ENCODE measurements at regions not wholly inside any gene's neighbourhood (a gene's known extent, or its start where the extent isn't known, plus 50 kb on each side); places are given as distances from the start of the nearest gene placed in this dataset.
"Not testable (repeated sequence)": the region's sequence is repeated elsewhere in the genome, so short reads cannot be mapped to it uniquely, and the experiment has no call there.

DNA sequence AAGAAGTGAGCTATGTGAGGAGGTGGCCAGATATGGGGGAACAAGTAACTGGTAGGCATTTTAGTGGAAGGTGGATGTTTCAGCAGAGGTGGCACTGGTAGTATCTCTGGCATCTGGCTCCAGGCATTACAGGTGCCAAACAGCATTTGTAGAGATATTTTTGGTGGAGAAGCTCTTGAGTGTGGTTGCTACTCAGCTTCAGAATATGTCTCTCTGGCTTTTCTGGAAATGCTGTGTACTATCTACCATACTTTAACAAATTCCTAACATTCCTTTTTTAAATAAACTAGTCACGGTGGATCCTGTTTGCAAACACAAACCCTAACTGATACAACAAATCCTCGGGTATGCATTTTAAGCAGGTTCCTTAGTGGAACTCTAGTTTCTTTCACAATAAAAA lies 128.0 kb downstream of the BARX2 start:
- DNase-seq (ENCODE audit: low read depth in 2 of 2): no peak

DNA sequence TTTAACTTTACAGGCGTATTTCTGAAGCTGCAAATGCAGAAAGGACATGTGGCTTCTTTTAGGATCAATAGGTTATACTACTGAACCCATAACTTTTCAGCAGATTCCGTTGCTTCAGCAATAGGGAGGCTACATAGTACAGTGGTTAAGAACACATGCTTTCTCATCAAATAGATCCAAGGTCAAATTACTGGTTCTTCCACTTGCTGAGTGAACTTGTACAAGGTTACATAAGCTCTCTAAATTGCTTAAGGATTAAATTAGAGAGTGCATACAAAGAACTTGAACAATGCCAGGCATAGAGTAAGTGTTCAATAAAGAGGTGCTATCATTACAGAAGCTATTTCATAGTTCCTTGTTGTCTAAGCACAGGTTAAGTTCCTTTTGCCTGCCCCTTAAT lies 129.6 kb downstream of the BARX2 start:
- DNase-seq (ENCODE audit: low read depth in 2 of 2): no peak

DNA sequence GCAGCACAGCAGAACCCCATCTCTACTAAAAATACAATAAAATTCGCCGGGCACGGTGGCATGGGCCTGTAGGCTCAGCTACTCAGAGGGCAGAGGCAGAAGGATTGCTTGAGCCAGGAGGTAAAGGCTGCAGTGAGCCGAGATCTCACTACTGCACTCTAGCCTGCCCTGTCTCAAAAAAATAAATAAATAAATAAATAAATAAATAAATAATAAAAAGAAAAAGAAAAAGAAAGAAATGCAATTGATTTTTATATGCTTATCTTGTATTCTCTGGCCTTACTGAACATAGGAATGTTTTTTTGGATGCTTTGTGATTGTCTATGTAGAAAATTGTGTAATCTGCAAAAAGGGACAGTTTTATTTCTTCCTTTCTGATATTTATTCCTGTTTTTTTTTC lies 132.5 kb downstream of the BARX2 start:
- no peak for DNase-seq (ENCODE audit: low read depth in 2 of 2)

DNA sequence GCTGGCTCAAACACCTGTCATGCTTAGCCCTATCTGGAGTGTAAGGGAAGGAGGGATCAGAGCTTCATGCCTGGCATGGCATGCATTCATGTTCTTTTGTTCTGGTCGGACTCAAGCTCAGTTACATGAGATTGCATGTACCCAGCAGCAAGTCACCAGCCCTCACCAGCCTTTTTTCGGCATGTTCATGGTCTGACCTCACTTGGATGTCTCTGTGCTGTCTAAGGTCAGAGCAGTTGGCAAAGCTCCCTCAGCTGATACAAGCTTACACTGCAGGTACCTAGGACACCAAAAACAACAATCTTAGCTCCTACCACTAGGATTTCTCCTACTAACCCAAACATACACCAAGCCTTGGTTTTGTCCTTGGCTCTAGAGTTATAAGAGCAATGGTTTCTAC lies 152.6 kb downstream of the BARX2 start:
- no peak for DNase-seq (ENCODE audit: low read depth in 2 of 2)

DNA sequence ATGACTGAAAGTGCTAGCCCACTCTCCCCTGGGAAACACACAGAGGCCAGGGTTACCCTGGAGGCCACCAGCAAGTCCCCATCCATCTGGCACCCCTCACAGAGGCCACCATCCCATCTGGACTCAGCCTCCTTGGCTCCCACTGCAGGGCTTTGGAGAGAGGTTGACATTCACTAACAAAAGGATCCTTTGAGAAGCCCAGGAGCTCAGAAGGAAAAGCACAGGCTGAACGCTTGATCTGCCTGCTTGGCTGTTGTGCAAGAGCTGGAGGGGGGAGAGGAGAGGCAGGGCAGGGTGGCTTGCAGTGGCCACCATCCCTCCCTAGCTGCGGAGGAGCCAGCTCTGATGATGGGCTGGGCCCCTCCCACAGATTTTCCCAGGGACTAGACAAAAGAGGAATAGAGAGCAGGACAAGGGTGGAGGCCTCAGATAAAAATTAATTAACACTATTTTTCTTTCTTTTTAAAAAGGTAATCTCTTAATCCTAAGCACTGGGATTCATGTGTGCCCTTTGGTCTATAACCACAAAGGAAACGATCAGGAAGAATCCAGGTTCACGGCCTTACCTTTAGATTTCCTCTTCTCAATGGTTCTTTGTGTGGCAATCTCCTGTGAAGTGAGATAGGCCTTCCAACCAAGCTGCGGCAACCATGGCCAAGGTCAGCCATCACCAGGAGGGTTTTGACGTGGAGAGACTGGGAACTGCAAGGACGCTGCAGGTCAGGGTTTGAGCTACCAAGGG lies 154.7 kb downstream of the BARX2 start:
- no peak for DNase-seq (ENCODE audit: low read depth in 2 of 2)

DNA sequence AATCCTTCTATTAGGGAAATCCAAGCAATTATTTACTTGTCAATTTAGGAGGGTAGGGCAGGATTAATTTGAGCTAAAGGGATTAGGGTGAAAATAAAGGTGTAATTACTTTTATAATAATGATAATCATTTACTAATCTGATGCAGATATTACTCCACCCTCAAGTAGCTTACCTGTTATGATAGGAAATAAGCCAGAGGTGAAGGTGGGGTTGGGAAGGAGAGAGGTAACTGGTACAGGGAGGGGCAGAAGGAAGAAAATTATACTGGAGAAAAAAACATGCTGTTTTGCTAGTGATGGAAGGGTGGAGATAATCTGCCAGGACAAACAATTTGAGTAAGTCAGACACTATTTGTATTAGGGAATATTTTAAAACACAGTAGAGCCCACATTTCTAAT lies 157.7 kb downstream of the BARX2 start:
- no peak for DNase-seq (ENCODE audit: low read depth in 2 of 2)

DNA sequence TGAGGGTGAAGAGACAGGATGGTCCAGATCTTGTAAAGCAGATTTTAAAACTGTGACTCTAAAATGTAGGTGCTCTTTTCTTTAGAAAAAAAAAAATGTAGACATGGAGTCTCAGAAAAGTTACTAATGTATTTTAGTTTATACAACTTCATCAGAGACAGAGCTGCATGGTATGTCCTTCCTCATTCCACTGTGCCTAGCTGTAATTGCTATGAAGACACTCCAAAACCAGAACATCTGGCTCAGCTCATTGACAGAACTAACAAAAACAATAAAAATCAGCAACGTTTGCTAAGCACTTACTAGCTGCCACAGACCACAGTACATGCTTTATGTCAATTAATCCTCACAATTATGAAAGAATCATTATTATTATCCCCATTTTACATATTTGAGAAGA lies 160.7 kb downstream of the BARX2 start:
- no peak for DNase-seq (ENCODE audit: low read depth in 2 of 2)

DNA sequence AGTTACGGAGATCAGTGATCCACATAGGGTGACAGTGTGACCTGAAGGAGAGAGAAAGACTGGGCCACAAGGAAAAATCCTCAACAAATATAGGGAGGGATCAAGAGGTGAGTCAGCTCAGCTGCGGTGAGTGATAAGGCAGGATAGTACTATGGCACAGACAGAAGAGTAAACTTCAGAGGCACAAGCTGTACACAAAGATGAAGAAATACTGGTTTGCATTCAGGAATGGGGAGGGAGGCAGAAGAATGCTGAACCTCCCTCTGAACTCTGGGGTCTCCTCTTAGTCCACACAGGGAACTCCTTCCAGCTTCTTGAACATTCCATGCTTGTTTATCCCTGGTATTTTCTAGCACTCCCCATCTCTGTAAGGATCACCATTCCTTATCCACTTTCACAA lies 162.7 kb downstream of the BARX2 start:
- DNase-seq (ENCODE audit: low read depth in 2 of 2): no peak

DNA sequence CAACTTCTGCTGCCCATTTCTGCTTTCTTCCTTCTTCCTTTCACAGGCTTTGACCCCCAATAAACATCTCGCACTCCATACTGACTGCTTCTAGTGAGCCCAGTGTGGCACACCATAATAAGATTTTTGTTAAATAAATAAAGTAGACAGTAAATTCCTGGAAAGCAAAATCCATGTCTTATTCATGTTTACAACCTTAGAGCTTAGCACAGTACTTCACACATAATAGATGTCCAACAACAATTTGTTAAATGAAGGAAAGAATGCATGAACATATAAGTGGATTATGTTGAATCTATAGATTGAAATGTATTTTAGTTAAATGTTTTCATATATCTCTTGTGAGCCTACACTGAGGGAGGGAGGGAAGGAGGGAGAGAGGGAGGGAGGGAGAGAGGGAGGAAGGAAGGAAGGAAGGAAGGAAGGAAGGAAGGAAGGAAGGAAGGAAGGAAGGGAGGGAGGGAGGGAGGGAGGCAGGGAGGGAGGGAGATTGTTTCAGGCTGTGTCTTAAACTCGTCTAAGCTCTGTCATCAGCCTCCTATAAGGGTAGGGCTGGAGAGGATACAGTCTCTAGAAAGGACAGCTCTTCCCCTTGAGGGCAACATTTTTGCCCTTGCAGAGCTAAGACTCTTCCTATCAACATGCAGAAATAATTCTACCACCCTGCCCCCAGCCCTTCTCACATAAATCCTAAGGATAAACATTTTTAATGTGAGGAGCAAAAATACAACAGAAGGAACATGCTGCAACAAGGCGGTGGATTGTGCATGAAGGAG lies 168.1 kb downstream of the BARX2 start:
- no peak for DNase-seq (ENCODE audit: low read depth in 2 of 2)

DNA sequence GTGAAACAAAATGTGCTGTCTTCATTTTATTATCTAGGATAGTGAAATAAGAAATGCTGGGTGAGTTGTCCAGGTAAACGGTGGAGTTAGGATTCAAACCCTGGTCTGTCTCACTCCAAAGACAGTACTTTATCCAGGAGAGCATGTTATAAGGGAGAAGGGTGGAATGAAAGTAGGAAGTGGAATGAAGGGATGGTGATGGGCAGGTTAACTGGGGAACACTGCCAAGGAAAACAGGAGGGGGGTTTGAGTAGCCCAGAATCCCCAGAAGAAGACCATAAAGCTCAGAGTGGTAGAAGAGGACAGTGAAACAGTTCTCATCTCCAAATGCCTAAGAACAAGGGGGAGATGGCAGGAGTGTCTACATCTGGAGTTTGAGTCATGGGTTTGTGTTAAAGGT lies 169.0 kb downstream of the BARX2 start:
- no peak for DNase-seq (ENCODE audit: low read depth in 2 of 2)

DNA sequence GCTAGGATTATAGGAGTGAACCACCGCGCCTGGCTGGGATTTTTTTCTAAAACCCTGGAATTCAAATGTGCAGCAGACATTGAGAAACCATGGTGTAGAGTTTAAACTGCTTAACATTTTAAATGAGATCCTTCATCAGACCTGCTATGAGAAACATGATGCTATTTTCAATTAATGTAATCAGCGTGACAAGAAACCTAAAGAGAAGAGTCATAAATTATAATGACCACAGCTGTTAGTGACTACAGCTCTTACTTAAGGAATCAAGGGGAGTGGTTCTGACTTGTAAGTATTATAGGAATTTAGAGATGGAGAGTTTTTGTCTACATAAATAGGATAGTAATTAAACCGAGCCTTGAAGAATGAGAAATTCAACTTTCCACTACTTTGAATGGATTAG lies 170.6 kb downstream of the BARX2 start:
- DNase-seq (ENCODE audit: low read depth in 2 of 2): no peak

DNA sequence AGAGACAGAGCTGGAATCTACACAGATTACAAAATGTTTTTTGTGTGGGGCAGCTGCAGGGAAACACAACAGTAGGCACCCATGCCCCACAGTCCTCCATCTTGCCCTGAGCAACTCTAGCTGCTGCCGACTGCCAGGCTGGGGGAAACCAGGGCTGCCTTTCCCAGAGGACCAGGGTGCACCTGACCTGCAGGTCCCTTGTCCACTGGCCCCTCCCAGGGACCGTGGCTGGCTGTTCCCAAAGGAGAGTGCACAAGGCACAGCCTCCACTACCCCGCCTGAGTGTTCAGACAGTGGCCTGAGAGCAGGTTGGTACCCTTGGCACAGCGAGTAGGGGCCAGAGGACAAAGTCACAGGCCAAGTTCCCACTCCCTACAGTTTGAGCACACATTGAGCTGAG lies 181.8 kb downstream of the BARX2 start:
- DNase-seq (ENCODE audit: low read depth in 2 of 2): no peak

DNA sequence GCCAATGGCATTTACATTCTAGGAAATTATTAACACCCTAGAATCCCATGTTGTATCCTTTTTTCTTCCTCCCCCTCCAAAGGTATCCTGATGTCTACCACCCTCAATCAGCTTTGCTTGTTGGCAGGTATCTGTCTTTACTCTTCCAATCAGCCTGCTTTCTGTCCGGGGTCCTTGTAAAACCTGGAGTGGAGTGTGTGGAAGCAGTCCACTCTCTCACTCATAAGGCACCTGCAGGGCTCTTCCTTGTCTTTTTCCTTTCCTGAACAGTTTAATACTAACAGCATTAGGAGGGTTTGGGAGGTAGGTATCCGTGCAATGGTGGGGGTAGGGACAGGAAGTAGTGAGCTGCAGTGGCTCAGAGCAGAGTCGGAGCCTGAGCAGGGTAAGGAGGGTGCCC lies 193.4 kb downstream of the BARX2 start:
- DNase-seq (ENCODE audit: low read depth in 2 of 2): no peak

DNA sequence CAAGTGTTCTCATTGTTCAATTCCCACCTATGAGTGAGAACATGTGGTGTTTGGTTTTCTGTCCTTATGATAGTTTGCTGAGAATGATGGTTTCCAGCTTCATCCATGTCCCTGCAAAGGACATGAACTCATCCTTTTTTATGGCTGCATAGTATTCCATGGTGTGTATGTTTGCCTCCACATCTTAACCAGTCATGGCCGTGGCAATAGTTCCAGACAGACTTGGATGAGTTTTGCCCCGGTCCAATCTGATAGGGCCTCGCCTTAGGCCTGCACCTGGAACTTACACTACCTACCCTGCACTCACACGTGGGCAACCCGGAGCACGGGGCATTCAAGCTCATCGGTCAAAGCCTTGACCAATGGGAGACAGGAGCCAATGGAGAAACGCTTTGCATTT lies 197.0 kb downstream of the BARX2 start:
- not testable (repeated sequence) for DNase-seq (ENCODE audit: low read depth in 2 of 2)

DNA sequence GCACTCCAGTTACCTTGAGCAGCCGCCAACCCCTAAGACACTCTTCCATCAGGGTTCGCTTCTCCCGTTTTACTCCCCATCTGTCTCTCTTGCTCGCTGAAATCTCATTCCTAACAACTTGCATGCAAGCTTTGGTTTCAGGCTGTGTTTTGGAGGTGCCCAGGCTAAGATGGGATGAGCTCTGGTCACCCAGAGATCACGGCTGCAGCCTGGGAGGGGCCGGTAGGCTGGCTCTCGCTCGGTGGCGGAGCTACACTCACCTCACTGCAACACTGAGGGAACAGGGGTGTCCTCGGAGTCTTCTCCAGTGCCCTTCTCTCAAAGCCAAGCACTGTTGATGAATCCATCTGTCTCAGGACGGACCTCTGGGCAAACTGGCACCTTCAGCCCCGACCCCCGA lies 197.5 kb downstream of the BARX2 start:
- no peak for DNase-seq (ENCODE audit: low read depth in 2 of 2)

DNA sequence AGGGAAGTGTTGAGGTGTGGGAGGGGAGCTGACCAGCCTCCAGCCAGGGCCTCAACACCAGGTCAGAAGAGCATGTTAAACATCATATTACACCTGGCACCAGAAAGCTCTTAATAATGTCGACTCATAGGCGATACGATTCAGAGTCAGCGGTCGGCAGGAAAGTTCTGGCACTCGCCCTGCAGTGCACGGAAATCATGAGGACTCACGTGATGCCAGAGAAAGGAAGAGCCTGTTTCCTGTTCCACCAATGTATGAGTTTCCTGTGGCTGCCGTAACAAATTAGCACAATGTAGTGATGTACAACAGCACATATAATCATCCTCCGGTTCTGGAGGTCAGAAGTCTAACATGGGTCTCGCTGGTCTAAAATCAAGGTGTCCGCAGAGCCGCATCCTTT lies 198.8 kb downstream of the BARX2 start:
- no peak for DNase-seq (ENCODE audit: low read depth in 2 of 2)

DNA sequence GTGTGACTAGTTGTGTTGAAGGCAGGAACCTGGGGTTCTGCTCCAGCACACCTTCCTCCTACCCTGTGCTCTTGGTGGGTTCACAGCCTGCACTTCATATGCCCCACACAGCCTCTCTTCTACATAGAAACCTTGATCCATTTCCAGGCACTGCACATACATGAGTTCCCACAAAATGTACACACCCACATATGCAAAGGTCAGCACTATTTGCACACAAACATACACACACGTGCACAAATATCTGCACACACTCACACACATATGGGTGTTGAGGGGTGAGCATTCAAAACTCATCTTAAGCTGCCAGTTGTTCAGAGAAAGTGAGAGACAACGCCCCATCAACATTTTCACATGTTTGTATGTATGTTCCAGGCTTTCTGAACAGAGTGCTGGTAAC lies 201.0 kb downstream of the BARX2 start:
- DNase-seq (ENCODE audit: low read depth in 2 of 2): no peak

DNA sequence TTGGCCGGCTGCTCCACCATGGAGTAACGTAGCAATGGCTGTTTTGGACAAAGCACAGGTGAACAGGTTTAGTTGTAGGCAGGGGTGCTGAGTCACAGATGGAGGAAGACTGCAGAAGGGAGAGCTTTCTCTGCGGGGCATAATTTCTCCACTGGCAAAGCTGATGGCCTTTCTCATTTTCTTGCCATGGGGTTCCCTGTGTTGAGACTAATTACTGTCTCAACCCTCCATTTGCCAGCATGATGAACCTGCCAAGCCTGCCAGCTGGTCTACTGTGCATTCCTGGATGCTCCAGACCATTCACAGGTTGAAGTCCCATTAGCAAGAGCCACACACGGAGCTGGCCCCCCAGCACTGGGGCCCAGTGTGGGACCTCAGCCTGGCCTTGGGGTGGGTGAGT lies 202.4 kb downstream of the BARX2 start:
- no peak for DNase-seq (ENCODE audit: low read depth in 2 of 2)

DNA sequence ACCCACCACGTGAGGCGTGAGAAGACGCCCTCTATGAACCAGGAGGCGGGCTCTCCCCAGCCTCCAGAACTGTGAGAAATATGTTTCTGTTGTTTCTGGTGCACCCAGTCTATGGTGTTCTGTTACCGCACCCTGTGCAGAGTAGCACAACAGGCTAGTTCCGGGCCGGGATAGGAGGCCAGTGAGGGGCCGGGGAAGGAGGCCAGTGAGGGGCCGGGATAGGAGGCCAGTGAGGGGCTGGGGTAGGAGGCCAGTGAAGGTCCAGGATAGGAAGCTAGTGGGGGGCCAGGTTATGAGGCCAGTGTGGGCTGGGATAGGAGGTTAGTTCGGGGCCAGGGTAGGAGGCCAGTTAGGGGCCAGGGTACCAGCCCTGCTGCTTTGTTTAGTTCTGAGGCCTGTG lies 204.6 kb downstream of the BARX2 start:
- no peak for DNase-seq (ENCODE audit: low read depth in 2 of 2)

DNA sequence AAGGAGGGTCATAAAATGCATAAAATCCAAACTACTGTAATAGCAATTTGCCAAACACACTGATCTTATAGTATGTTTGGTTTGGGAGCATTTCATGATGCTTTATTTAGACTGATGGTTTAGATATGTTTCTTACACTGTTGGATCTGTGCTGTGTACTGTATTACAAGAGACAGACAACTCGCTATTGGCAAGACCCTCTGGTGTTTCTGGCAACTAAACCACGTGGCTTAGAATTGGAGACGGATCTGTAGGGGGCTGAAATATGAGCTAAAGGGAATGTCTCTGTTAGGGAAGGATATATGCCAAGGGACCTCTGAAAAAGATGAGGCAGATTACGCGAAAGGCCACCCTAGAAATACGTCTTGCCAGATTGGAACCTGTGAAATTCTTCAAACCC lies 208.7 kb downstream of the BARX2 start:
- no peak for DNase-seq (ENCODE audit: low read depth in 2 of 2)

DNA sequence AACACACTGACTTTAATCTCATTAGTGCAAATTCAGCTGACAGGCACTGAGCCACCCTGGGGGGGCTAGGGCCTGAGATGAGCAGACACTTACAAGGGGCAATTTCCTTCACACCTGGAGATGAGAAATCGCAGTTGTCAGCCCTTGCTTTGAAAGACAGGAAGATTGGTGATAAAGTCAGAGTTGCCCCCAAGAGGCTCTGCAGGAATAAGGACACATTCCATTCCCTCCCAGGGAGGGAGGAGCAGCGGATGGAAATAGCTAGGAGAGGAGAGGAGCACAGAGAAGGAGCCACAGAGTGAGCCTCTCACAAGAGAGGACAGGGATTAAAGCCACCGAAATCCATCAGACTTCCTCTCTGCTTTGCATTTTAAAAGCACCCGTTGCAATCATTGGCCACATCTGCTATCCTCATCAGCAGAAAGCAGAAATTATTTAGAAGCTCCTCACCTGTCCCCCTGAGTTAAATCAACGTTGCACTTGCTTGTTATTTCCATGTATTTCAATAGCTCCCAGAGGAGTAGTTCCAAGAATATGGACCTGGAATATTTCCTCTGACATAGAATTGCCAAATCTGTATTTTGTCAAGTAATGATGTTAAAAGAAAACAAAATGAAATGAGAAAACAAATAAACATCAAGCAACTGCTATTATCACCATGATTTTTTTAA lies 213.7 kb downstream of the BARX2 start:
- no peak for DNase-seq (ENCODE audit: low read depth in 2 of 2)

DNA sequence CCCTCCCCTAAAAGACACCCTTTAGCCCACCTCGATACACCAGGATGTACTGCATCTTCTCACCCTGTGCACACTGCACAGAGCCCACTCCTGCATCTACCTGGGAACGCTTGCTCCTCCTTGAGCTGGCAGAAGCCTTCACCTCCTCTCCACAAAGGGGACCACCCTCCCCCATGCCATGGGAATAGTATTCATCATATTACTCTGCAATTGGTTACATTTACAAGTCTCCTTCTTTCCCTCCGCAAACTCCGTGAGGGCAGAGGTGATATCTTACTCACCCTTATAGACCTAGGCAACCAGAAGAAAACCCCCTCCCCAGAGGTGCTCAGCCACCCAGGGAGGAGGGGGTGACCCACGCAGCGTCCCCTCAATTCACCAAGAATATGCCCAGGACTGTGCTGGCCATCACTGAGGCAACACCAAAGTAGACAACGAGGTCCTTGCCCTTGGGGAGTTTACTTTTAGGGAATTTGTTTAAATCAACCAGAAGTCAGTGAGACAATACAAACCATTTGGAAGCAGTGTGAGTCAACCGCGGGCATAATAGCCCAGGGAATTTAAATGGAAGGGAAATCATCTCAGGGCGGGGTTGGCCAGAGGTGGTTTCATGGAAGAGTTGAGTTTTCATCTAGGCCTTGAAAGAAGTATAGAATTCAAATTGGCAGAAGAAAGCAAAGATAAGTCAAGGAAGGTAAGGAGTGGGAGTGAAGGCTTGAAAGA lies 214.5 kb downstream of the BARX2 start:
- no peak for DNase-seq (ENCODE audit: low read depth in 2 of 2)
